ENCODE measurements at regions not wholly inside any gene's neighbourhood (a gene's known extent, or its start where the extent isn't known, plus 50 kb on each side); places are given as distances from the start of the nearest gene placed in this dataset.

- ATAC-seq: no peak
- H3K27ac ChIP-seq: no peak overlapping the region
- no peak for TF ChIP-seq EP300 (IDR thresholded peaks at IDR 0.05)
- TF ChIP-seq POLR2A (IDR thresholded peaks at IDR 0.05): no peak
- no peak for TF ChIP-seq POLR2AphosphoS5 (IDR thresholded peaks at IDR 0.05)
- TF ChIP-seq CTCF (IDR thresholded peaks at IDR 0.05): no peak
- no peaks in the 10 kb centered on the region for H3K27me3 ChIP-seq
- H3K9me3 ChIP-seq: no peaks in the 10 kb centered on the region
- H3K4me1 ChIP-seq: no peaks in the 10 kb centered on the region
- 9 to 19% methylated on average over 2 of the region's 2 CpGs for WGBS, 2 donors (ENCODE audit: low coverage in 1 of 2)
- no peak overlapping the region for H3K4me3 ChIP-seq
- H3K36me3 ChIP-seq: no peaks in the 10 kb centered on the region
Observed at GRCh38 chr6:151747896-151748295, 59.6 kb upstream of the ESR1 start.

DNA sequence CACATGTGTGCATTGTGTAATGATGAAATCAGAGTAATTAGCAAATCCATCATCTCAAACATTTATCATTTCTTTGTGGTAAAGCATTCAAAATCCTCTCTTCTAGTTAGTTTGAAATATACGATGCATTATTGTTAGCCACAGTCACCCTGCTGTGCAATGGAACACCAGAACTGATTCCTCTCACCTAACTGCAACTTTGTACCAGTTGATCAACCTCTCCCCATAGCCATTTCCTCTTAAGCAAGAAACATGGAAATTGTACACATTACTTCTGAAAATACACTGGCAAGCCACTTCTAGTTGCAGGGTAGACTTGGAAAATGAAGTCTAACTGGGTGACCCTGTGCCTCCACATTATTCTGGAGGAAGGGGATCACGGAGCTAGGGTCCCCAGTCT is 58.1 kb upstream of the ESR1 start:
- H3K4me3 ChIP-seq: no peak overlapping the region
- WGBS, 2 donors (ENCODE audit: low coverage in 1 of 2): 75 to 93% methylated on average over 2 of the region's 2 CpGs
- H3K27me3 ChIP-seq: no peaks in the 10 kb centered on the region
- H3K9me3 ChIP-seq: no peaks in the 10 kb centered on the region
- no peak for ATAC-seq
- no peak for TF ChIP-seq CTCF (IDR thresholded peaks at IDR 0.05)
- no peak for TF ChIP-seq POLR2A (IDR thresholded peaks at IDR 0.05)
- TF ChIP-seq POLR2AphosphoS5 (IDR thresholded peaks at IDR 0.05): no peak
- no peak for TF ChIP-seq EP300 (IDR thresholded peaks at IDR 0.05)
- no peaks in the 10 kb centered on the region for H3K36me3 ChIP-seq
- no peaks in the 10 kb centered on the region for H3K4me1 ChIP-seq
- no peak overlapping the region for H3K27ac ChIP-seq

DNA sequence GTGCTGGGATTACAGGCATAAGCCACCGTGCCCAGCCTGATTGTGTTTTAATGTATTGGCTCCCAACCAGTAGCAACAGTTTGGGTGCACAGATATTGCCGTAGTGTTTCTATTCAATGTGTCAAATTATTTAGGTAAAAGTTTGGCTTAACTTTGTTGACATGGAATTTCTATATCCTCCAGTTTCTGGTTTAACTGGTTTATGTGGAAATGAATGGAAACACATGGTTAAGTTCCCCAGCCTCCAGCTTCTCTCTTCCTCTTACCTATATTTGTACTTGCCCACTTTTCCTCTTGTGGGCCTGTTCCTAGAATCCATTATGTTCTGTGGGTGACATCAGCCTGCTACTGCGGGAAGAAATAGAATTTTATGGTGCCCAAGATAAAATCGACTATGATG is 53.9 kb upstream of the ESR1 start:
- Histone ChIP-seq H3K36me3 (no peaks in the 10 kb centered on the region), H3K4me3 (no peak overlapping the region), H3K27ac (no peak overlapping the region), H3K4me1 (no peaks in the 10 kb centered on the region), H3K9me3 (no peaks in the 10 kb centered on the region), H3K27me3 (no peaks in the 10 kb centered on the region)
- WGBS, 2 donors (ENCODE audit: low coverage in 1 of 2): 67 to 71% methylated on average over 1 to 4 of the region's 4 CpGs
- TF ChIP-seq CTCF (IDR thresholded peaks at IDR 0.05) (no peak), POLR2AphosphoS5 (IDR thresholded peaks at IDR 0.05) (no peak), EP300 (IDR thresholded peaks at IDR 0.05) (no peak), POLR2A (IDR thresholded peaks at IDR 0.05) (no peak)
- no peak for ATAC-seq

GRCh38 chr6:151757506-151757955 is 50.0 kb upstream of the ESR1 start:
- Histone ChIP-seq H3K27me3 (no peaks in the 10 kb centered on the region), H3K9me3 (no peaks in the 10 kb centered on the region), H3K36me3 (no peaks in the 10 kb centered on the region), H3K27ac (peak overlapping the region in 2 of 4 donors; percentile 24 to 43), H3K4me3 (no peak overlapping the region), H3K4me1 (no peaks in the 10 kb centered on the region)
- WGBS, 2 donors (ENCODE audit: low coverage in 1 of 2): 43 to 75% methylated on average over 3 to 5 of the region's 5 CpGs
- ATAC-seq: peak; percentile 43
- TF ChIP-seq POLR2AphosphoS5 (IDR thresholded peaks at IDR 0.05): no peak
- no peak for TF ChIP-seq EP300 (IDR thresholded peaks at IDR 0.05)
- no peak for TF ChIP-seq CTCF (IDR thresholded peaks at IDR 0.05)
- TF ChIP-seq POLR2A (IDR thresholded peaks at IDR 0.05): no peak
